HG03025 (cell line): ENCODE measurements at regions not wholly inside any gene's neighbourhood (a gene's known extent, or its start where the extent isn't known, plus 50 kb on each side); places are given as distances from the start of the nearest gene placed in this dataset.

Experiments
- ATAC-seq: cut with Tn5 transposase; IDR thresholded peaks from one replicate; pipeline ENCODE4 v1.9.1; 2021; ENCODE audit warnings: mild to moderate bottlenecking, moderate library complexity; ENCODE audit not compliant: unreplicated experiment, low FRiP score

GRCh38 chr1:214199585-214199984 is 81.4 kb upstream of the SMYD2 start:
- ATAC-seq: no peak

- no peak for ATAC-seq
Measured at GRCh38 chr1:214202992-214203391, 78.0 kb upstream of the SMYD2 start.

GRCh38 chr1:214205053-214205452 is 75.9 kb upstream of the SMYD2 start:
- ATAC-seq: no peak

- ATAC-seq: no peak
Measured at GRCh38 chr1:214208460-214208859, 72.5 kb upstream of the SMYD2 start.

GRCh38 chr1:214209260-214209808 is 71.6 kb upstream of the SMYD2 start:
- no peak for ATAC-seq

GRCh38 chr1:214213136-214213535 is 67.8 kb upstream of the SMYD2 start:
- ATAC-seq: no peak

GRCh38 chr1:214214851-214215250 is 66.1 kb upstream of the SMYD2 start:
- ATAC-seq: no peak

GRCh38 chr1:214215583-214215982 is 65.4 kb upstream of the SMYD2 start:
- no peak for ATAC-seq

GRCh38 chr1:214216021-214216420 is 64.9 kb upstream of the SMYD2 start:
- ATAC-seq: no peak

GRCh38 chr1:214216779-214217178 is 64.2 kb upstream of the SMYD2 start:
- no peak for ATAC-seq

- ATAC-seq: no peak
Measured at GRCh38 chr1:214219902-214220301, 61.1 kb upstream of the SMYD2 start.

GRCh38 chr1:214220891-214221290 is 60.1 kb upstream of the SMYD2 start:
- ATAC-seq: no peak

GRCh38 chr1:214224611-214225354 is 56.2 kb upstream of the SMYD2 start:
- no peak for ATAC-seq

- ATAC-seq: no peak
Measured at GRCh38 chr1:214228976-214229375, 52.0 kb upstream of the SMYD2 start.

- ATAC-seq: no peak
Measured at GRCh38 chr1:214229736-214230135, 51.2 kb upstream of the SMYD2 start.
